GM10248 (cell line): ENCODE measurements at regions not wholly inside any gene's neighbourhood (a gene's known extent, or its start where the extent isn't known, plus 50 kb on each side); places are given as distances from the start of the nearest gene placed in this dataset.
"Not testable (repeated sequence)": the region's sequence is repeated elsewhere in the genome, so short reads cannot be mapped to it uniquely, and the experiment has no call there.

ENCODE experiments used
- CTCF ChIA-PET: fragments of 300-600 bp; sonication (Branson Sonifier 250); formaldehyde crosslinking; extraction: SDS; loops from one replicate; lab custom pipeline; 2021; ENCODE audit warnings: antibody characterized with exemption; lab: Yijun Ruan, JAX
- POLR2A ChIA-PET: fragments of 350-650 bp; sonication (Branson Sonifier 250); formaldehyde crosslinking; extraction: SDS; loops from one replicate; lab custom pipeline; 2020; ENCODE audit warnings: antibody characterized with exemption; lab: Yijun Ruan, JAX
- DNase-seq: peaks from one replicate; pipeline ENCODE4 v3.0.0; 2012; ENCODE audit errors: extremely low spot score
- CTCF ChIP-seq: IDR thresholded peaks from 2 replicates; pipeline ENCODE4 v1.5.1; 2012; ENCODE audit warnings: mild to moderate bottlenecking, low read depth; ENCODE audit errors: extremely low read depth, missing control alignments, control extremely low read depth

- POLR2A ChIA-PET: interaction anchor here (0.6 kb wide), 1 partner anchor 15 kb away, joined by 5 read pairs; no protein-coding TSS in a partner anchor
- TF ChIP-seq CTCF: no peak
- DNase-seq: no peak
- CTCF ChIA-PET: no interaction called here
These were observed 148.7 kb downstream of the ADSS2 start for GRCh38 chr1:244302876-244303609.

- POLR2A ChIA-PET: no interaction called here
- no peak for TF ChIP-seq CTCF
- CTCF ChIA-PET: no interaction called here
- DNase-seq: no peak
These were observed 148.1 kb downstream of the ADSS2 start for GRCh38 chr1:244303610-244303969.

GRCh38 chr1:244304156-244304555, 147.6 kb downstream of the ADSS2 start:
- DNase-seq: no peak
- POLR2A ChIA-PET: no interaction called here
- CTCF ChIA-PET: no interaction called here
- TF ChIP-seq CTCF: no peak

GRCh38 chr1:244304656-244305055, 147.1 kb downstream of the ADSS2 start:
- POLR2A ChIA-PET: no interaction called here
- CTCF ChIA-PET: no interaction called here
- no peak for DNase-seq
- no peak for TF ChIP-seq CTCF

- POLR2A ChIA-PET: no interaction called here
- no peak for DNase-seq
- TF ChIP-seq CTCF: no peak
- CTCF ChIA-PET: no interaction called here
These were observed 145.8 kb downstream of the ADSS2 start for GRCh38 chr1:244305776-244306341.

- no peak for TF ChIP-seq CTCF
- DNase-seq: no peak
- ChIA-PET CTCF (no interaction called here), POLR2A (no interaction called here)
These were observed 145.2 kb downstream of the ADSS2 start for GRCh38 chr1:244306544-244306943.

GRCh38 chr1:244309191-244309590, 142.5 kb downstream of the ADSS2 start:
- DNase-seq, POLR2A ChIA-PET: not testable (repeated sequence)
- CTCF ChIA-PET: interaction anchor here (1.4 kb wide), 1 partner anchor 10 kb away, joined by 4 read pairs; no protein-coding TSS in a partner anchor
